ENCODE measurements at regions not wholly inside any gene's neighbourhood (a gene's known extent, or its start where the extent isn't known, plus 50 kb on each side); places are given as distances from the start of the nearest gene placed in this dataset.

DNA sequence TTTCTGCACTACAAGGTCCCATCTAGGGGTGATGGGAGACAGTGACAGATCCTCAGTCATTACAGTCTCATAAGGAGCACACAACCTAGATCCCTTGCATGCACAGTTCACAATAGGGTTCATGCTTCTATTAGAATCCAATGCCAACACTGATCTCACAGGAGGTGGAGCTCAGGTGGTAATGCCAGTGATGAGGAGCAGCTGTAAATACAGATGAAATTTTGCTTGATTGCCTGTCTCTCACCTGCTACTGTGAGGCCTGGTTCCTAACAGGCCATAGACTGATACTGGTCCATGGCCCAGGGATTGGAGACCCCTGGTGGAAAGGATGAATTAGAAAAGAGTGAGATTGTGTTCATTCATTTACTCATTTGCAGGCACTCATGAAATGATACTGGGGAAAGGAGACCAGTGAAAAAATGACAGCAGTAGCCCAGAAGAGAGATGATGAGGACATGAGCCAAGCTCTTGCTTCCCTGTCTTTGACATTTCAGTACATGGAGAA, 251.6 kb upstream of the DUSP10 start:
- Histone ChIP-seq H3K79me2 (ENCODE audit: insufficient read depth) (no peaks in the 10 kb centered on the region), H3K27me3 (replicated peaks; ENCODE audit: insufficient read depth) (no peaks in the 10 kb centered on the region), H2AFZ (no peak overlapping the region), H3K36me3 (ENCODE audit: low read depth) (no peaks in the 10 kb centered on the region), H3K4me2 (ENCODE audit: unreplicated experiment) (no peak overlapping the region), H3K4me3 (no peak overlapping the region), H4K20me1 (ENCODE audit: insufficient read depth) (no peaks in the 10 kb centered on the region), H3K27ac (peak overlapping the region; percentile 81), H3K9me3 (ENCODE audit: low read depth) (no peaks in the 10 kb centered on the region), H3K9ac (no peak overlapping the region), H3F3A (ENCODE audit: insufficient read depth) (peaks cover 44% of the 10 kb centered on the region), H3K9me2 (ENCODE audit: insufficient read depth) (no peaks in the 10 kb centered on the region), H3K4me1 (ENCODE audit: insufficient read depth) (peaks cover 62% of the 10 kb centered on the region)
- in situ Hi-C loops (cut with MboI), result no loop called here
- TF ChIP-seq EZH2phosphoT487 (IDR thresholded peaks at IDR 0.05; ENCODE audit: insufficient read depth, low read depth), result no peak
- TF ChIP-seq EZH2 (IDR thresholded peaks at IDR 0.05; ENCODE audit: insufficient read depth, poor library complexity, severe bottlenecking), result no peak
- DNase-seq, result no peak

GRCh38 chr1:221992427-221992826, 250.5 kb upstream of the DUSP10 start:
- no peak overlapping the region for H3K9ac ChIP-seq
- peaks cover 39% of the 10 kb centered on the region for H3F3A ChIP-seq (ENCODE audit: insufficient read depth)
- DNase-seq, result no peak
- no peak overlapping the region for H3K27ac ChIP-seq
- no peaks in the 10 kb centered on the region for H3K9me3 ChIP-seq (ENCODE audit: low read depth)
- no peaks in the 10 kb centered on the region for H4K20me1 ChIP-seq (ENCODE audit: insufficient read depth)
- no peaks in the 10 kb centered on the region for H3K79me2 ChIP-seq (ENCODE audit: insufficient read depth)
- WGBS, 2 experiments (ENCODE audit: low coverage in 1 of 2, low lambda C conversion rate in 2 of 2, missing lambda C conversion rate in 2 of 2), result 84 to 86% methylated on average over 2 of the region's 2 CpGs
- H3K36me3 ChIP-seq (ENCODE audit: low read depth), result no peaks in the 10 kb centered on the region
- H3K9me2 ChIP-seq (ENCODE audit: insufficient read depth), result no peaks in the 10 kb centered on the region
- no peak overlapping the region; the same call in 1 of the 2 replicates for H2AFZ ChIP-seq
- TF ChIP-seq EZH2phosphoT487 (IDR thresholded peaks at IDR 0.05; ENCODE audit: insufficient read depth, low read depth) (no peak), EZH2 (IDR thresholded peaks at IDR 0.05; ENCODE audit: insufficient read depth, poor library complexity, severe bottlenecking) (no peak)
- in situ Hi-C loops (cut with MboI), result no loop called here
- no peaks in the 10 kb centered on the region for H3K27me3 ChIP-seq (replicated peaks; ENCODE audit: insufficient read depth)
- peaks cover 61% of the 10 kb centered on the region for H3K4me1 ChIP-seq (ENCODE audit: insufficient read depth)
- no peak overlapping the region for H3K4me2 ChIP-seq (ENCODE audit: unreplicated experiment)
- H3K4me3 ChIP-seq, result no peak overlapping the region

DNA sequence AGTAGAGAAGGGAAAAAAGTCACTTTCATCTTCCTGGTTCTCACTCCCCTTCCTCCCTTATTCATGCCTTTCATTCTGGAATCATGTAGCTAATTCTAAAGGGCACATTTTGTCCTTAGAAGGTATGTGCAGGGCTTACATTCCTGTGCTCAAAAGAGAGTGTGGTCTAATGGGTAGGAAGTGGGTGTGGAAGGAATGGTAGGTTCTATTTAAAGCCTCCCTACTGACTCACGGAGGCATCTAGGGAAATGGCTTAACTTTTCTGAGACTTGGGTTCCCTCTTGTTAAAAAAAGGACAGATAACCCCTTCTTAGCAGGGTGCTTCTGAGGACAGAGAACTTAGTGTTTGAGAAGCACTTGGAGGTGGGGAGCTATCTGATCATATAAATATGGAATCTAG, 249.3 kb upstream of the DUSP10 start:
- 8 to 27% methylated on average over 1 of the region's 1 CpG for WGBS, 2 experiments (ENCODE audit: low coverage in 1 of 2, low lambda C conversion rate in 2 of 2, missing lambda C conversion rate in 2 of 2)
- peak overlapping the region; percentile 41 for H2AFZ ChIP-seq
- H3K27me3 ChIP-seq (replicated peaks; ENCODE audit: insufficient read depth), result no peaks in the 10 kb centered on the region
- no peaks in the 10 kb centered on the region for H3K9me2 ChIP-seq (ENCODE audit: insufficient read depth)
- H3K9me3 ChIP-seq (ENCODE audit: low read depth), result no peaks in the 10 kb centered on the region
- peak; percentile 58 for DNase-seq
- no peak for TF ChIP-seq EZH2phosphoT487 (IDR thresholded peaks at IDR 0.05; ENCODE audit: insufficient read depth, low read depth)
- no peak for TF ChIP-seq EZH2 (IDR thresholded peaks at IDR 0.05; ENCODE audit: insufficient read depth, poor library complexity, severe bottlenecking)
- peaks cover 30% of the 10 kb centered on the region for H3F3A ChIP-seq (ENCODE audit: insufficient read depth)
- H4K20me1 ChIP-seq (ENCODE audit: insufficient read depth), result no peaks in the 10 kb centered on the region
- H3K27ac ChIP-seq, result peak overlapping the region; percentile 27; the same call in 1 of the 2 replicates
- H3K36me3 ChIP-seq (ENCODE audit: low read depth), result no peaks in the 10 kb centered on the region
- H3K4me1 ChIP-seq (ENCODE audit: insufficient read depth), result peaks cover 59% of the 10 kb centered on the region
- H3K79me2 ChIP-seq (ENCODE audit: insufficient read depth), result no peaks in the 10 kb centered on the region
- peak overlapping the region; percentile 1 for H3K4me2 ChIP-seq (ENCODE audit: unreplicated experiment)
- H3K9ac ChIP-seq, result no peak overlapping the region
- in situ Hi-C loops (cut with MboI), result no loop called here
- no peak overlapping the region for H3K4me3 ChIP-seq

GRCh38 chr1:221989741-221990140, 247.9 kb upstream of the DUSP10 start:
- in situ Hi-C loops (cut with MboI), result no loop called here

GRCh38 chr1:221988829-221989228, 246.9 kb upstream of the DUSP10 start:
- Histone ChIP-seq H3K4me1 (ENCODE audit: insufficient read depth) (peaks cover 43% of the 10 kb centered on the region), H3K4me2 (ENCODE audit: unreplicated experiment) (no peak overlapping the region), H3K9ac (no peak overlapping the region), H3K79me2 (ENCODE audit: insufficient read depth) (no peaks in the 10 kb centered on the region), H3K27ac (no peak overlapping the region), H4K20me1 (ENCODE audit: insufficient read depth) (no peaks in the 10 kb centered on the region), H3K27me3 (replicated peaks; ENCODE audit: insufficient read depth) (no peaks in the 10 kb centered on the region), H3K9me2 (ENCODE audit: insufficient read depth) (peaks cover 4% of the 10 kb centered on the region; the same call in 1 of the 2 replicates), H3K9me3 (ENCODE audit: low read depth) (no peaks in the 10 kb centered on the region), H2AFZ (no peak overlapping the region), H3K36me3 (ENCODE audit: low read depth) (no peaks in the 10 kb centered on the region), H3K4me3 (no peak overlapping the region), H3F3A (ENCODE audit: insufficient read depth) (peaks cover 8% of the 10 kb centered on the region)
- in situ Hi-C loops (cut with MboI), result no loop called here
- no peak for DNase-seq
- TF ChIP-seq EZH2 (IDR thresholded peaks at IDR 0.05; ENCODE audit: insufficient read depth, poor library complexity, severe bottlenecking) (no peak), EZH2phosphoT487 (IDR thresholded peaks at IDR 0.05; ENCODE audit: insufficient read depth, low read depth) (no peak)

More at GRCh38 chr1:221989741-221990140, 247.9 kb upstream of the DUSP10 start:
- peaks cover 4% of the 10 kb centered on the region; the same call in 1 of the 2 replicates for H3K9me2 ChIP-seq (ENCODE audit: insufficient read depth)
- H3K9me3 ChIP-seq (ENCODE audit: low read depth), result no peaks in the 10 kb centered on the region
- peaks cover 17% of the 10 kb centered on the region for H3F3A ChIP-seq (ENCODE audit: insufficient read depth)
- no peak overlapping the region for H3K4me3 ChIP-seq
- no peaks in the 10 kb centered on the region for H3K36me3 ChIP-seq (ENCODE audit: low read depth)
- H3K4me2 ChIP-seq (ENCODE audit: unreplicated experiment), result no peak overlapping the region
- H3K4me1 ChIP-seq (ENCODE audit: insufficient read depth), result peaks cover 52% of the 10 kb centered on the region
- no peaks in the 10 kb centered on the region for H4K20me1 ChIP-seq (ENCODE audit: insufficient read depth)
- H3K9ac ChIP-seq, result no peak overlapping the region
- no peaks in the 10 kb centered on the region for H3K27me3 ChIP-seq (replicated peaks; ENCODE audit: insufficient read depth)
- H3K79me2 ChIP-seq (ENCODE audit: insufficient read depth), result no peaks in the 10 kb centered on the region
- TF ChIP-seq EZH2 (IDR thresholded peaks at IDR 0.05; ENCODE audit: insufficient read depth, poor library complexity, severe bottlenecking) (no peak), EZH2phosphoT487 (IDR thresholded peaks at IDR 0.05; ENCODE audit: insufficient read depth, low read depth) (no peak)
- H3K27ac ChIP-seq, result no peak overlapping the region
- H2AFZ ChIP-seq, result no peak overlapping the region
- DNase-seq, result no peak
- WGBS, 2 experiments (ENCODE audit: low coverage in 1 of 2, low lambda C conversion rate in 2 of 2, missing lambda C conversion rate in 2 of 2), result 72% methylated on average over 1 of the region's 1 CpG

Measured in GM23248 (cell line).